Inferior parietal cortex (tissue), 1 donor: ENCODE measurements at regions not wholly inside any gene's neighbourhood (a gene's known extent, or its start where the extent isn't known, plus 50 kb on each side); places are given as distances from the start of the nearest gene placed in this dataset.

ENCODE experiments used
- DNase-seq: peaks from one replicate; pipeline ENCODE4 v3.0.0-alpha.2; 2016; ENCODE audit errors: extremely low spot score

GRCh38 chr2:8307606-8308180, 374.2 kb upstream of the ID2 start:
- no peak for DNase-seq

GRCh38 chr2:8309131-8309530, 372.7 kb upstream of the ID2 start:
- DNase-seq: no peak

- DNase-seq: no peak
Observed at GRCh38 chr2:8310557-8311455, 371.1 kb upstream of the ID2 start.

GRCh38 chr2:8312221-8312620, 369.6 kb upstream of the ID2 start:
- DNase-seq: no peak

GRCh38 chr2:8312861-8313830, 368.7 kb upstream of the ID2 start:
- no peak for DNase-seq

GRCh38 chr2:8314063-8314462, 367.8 kb upstream of the ID2 start:
- no peak for DNase-seq

- no peak for DNase-seq
Observed at GRCh38 chr2:8315531-8316165, 366.2 kb upstream of the ID2 start.

- no peak for DNase-seq
Observed at GRCh38 chr2:8316356-8316755, 365.5 kb upstream of the ID2 start.

GRCh38 chr2:8317418-8317817, 364.4 kb upstream of the ID2 start:
- no peak for DNase-seq

- DNase-seq: no peak
Observed at GRCh38 chr2:8319219-8319618, 362.6 kb upstream of the ID2 start.

GRCh38 chr2:8320311-8321066, 361.4 kb upstream of the ID2 start:
- DNase-seq: no peak

- no peak for DNase-seq
Observed at GRCh38 chr2:8322634-8323033, 359.2 kb upstream of the ID2 start.

GRCh38 chr2:8324164-8324856, 357.5 kb upstream of the ID2 start:
- DNase-seq: no peak

- DNase-seq: no peak
Observed at GRCh38 chr2:8324901-8325300, 357.0 kb upstream of the ID2 start.

- no peak for DNase-seq
Observed at GRCh38 chr2:8327371-8328100, 354.3 kb upstream of the ID2 start.

- DNase-seq: no peak
Observed at GRCh38 chr2:8328217-8328616, 353.6 kb upstream of the ID2 start.

GRCh38 chr2:8329660-8330622, 351.9 kb upstream of the ID2 start:
- DNase-seq: no peak

- no peak for DNase-seq
Observed at GRCh38 chr2:8331068-8331467, 350.8 kb upstream of the ID2 start.

- no peak for DNase-seq
Observed at GRCh38 chr2:8332646-8333045, 349.2 kb upstream of the ID2 start.
